NB4 (cell line): ENCODE measurements at regions not wholly inside any gene's neighbourhood (a gene's known extent, or its start where the extent isn't known, plus 50 kb on each side); places are given as distances from the start of the nearest gene placed in this dataset.

Source experiments
- MAX ChIP-seq: IDR thresholded peaks from 2 replicates; pipeline ENCODE4 v1.6.1; 2011; ENCODE audit warnings: low read depth, low read length
- MYC ChIP-seq: IDR thresholded peaks from 2 replicates; pipeline ENCODE4 v1.6.1; 2011; ENCODE audit warnings: low read depth, low read length
- POLR2A ChIP-seq: IDR thresholded peaks from 2 replicates; pipeline ENCODE4 v1.6.1; 2011; ENCODE audit warnings: mild to moderate bottlenecking; ENCODE audit not compliant: insufficient read length; ENCODE audit errors: extremely low read depth
- TF ChIP-seq, protein P1 (sequence below): IDR thresholded peaks from one replicate; pipeline ENCODE4 v1.5.1; 2012; ENCODE audit warnings: low read depth, low read length

GRCh38 chr2:153623020-153623419, 144.5 kb upstream of the RPRM start:
- TF ChIP-seq, protein P1, sequence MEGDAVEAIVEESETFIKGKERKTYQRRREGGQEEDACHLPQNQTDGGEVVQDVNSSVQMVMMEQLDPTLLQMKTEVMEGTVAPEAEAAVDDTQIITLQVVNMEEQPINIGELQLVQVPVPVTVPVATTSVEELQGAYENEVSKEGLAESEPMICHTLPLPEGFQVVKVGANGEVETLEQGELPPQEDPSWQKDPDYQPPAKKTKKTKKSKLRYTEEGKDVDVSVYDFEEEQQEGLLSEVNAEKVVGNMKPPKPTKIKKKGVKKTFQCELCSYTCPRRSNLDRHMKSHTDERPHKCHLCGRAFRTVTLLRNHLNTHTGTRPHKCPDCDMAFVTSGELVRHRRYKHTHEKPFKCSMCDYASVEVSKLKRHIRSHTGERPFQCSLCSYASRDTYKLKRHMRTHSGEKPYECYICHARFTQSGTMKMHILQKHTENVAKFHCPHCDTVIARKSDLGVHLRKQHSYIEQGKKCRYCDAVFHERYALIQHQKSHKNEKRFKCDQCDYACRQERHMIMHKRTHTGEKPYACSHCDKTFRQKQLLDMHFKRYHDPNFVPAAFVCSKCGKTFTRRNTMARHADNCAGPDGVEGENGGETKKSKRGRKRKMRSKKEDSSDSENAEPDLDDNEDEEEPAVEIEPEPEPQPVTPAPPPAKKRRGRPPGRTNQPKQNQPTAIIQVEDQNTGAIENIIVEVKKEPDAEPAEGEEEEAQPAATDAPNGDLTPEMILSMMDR: no peak
- TF ChIP-seq MYC (no peak), POLR2A (no peak), MAX (no peak)
